ENCODE measurements at regions not wholly inside any gene's neighbourhood (a gene's known extent, or its start where the extent isn't known, plus 50 kb on each side); places are given as distances from the start of the nearest gene placed in this dataset.

- Histone ChIP-seq H3K27ac (ENCODE audit: low read depth in 2 of 2, low read length in 1 of 2) (no peak overlapping the region), H3K36me3 (replicated peaks in 1 of 2; ENCODE audit: control insufficient read depth in 1 of 2, insufficient read depth in 2 of 2, low read length in 1 of 2) (no peaks in the 10 kb centered on the region), H3K4me3 (ENCODE audit: low read depth in 2 of 2, low read length in 1 of 2) (no peak overlapping the region), H3K4me1 (ENCODE audit: control insufficient read depth in 1 of 2, insufficient read depth in 2 of 2, low read depth in 1 of 2, low read length in 1 of 2) (no peaks in the 10 kb centered on the region), H3K9me3 (no peaks in the 10 kb centered on the region), H3K9ac (no peak overlapping the region), H4K20me1 (ENCODE audit: insufficient read depth) (no peaks in the 10 kb centered on the region), H3K4me2 (no peak overlapping the region), H3K9me2 (no peaks in the 10 kb centered on the region), H3K27me3 (ENCODE audit: insufficient read depth) (no peaks in the 10 kb centered on the region), H3K79me2 (ENCODE audit: insufficient read depth) (no peaks in the 10 kb centered on the region), H3F3A (replicated peaks; ENCODE audit: insufficient read depth) (no peaks in the 10 kb centered on the region), H2AFZ (ENCODE audit: low read depth) (no peak overlapping the region)
- no peak for DNase-seq
- CTCF ChIA-PET: interaction anchor here (1.0 kb wide), 1 partner anchor 14 kb away, joined by 3 read pairs; no protein-coding TSS in a partner anchor
- WGBS (ENCODE audit: low lambda C conversion rate): 2% methylated on average over 2 of the region's 2 CpGs
- POLR2A ChIA-PET: no interaction called here
- TF ChIP-seq RXRA (IDR thresholded peaks at IDR 0.05; ENCODE audit: borderline replicate concordance, low read depth) (no peak), ELF1 (IDR thresholded peaks at IDR 0.05) (no peak), CTCF (IDR thresholded peaks at IDR 0.05) (no peak)
Measured at GRCh38 chr5:30659417-30659816, 534.1 kb upstream of the CDH6 start.

DNA sequence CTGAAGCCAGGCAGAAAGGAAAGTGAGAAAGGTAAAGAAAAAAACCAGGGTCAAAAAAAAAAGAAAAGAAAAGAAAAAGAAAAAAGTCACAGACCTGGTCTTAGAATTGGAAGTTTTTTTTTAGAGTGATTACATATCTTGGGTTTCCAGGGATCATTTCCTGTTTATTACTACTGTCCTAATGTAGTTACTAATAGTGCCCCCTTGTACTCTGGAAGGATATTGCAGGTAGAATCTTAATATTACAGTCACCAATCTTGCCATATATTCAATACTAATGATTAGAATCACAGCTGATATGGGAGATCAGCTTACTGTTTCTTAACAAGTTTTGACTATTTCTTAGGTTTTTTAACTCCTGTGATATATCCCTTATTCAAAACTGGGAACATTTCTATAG is 543.2 kb upstream of the CDH6 start:
- Histone ChIP-seq H3K4me3 (ENCODE audit: low read depth in 2 of 2, low read length in 1 of 2) (no peak overlapping the region), H2AFZ (ENCODE audit: low read depth) (no peak overlapping the region), H3K9me2 (no peaks in the 10 kb centered on the region), H3K4me2 (no peak overlapping the region), H3K79me2 (ENCODE audit: insufficient read depth) (no peaks in the 10 kb centered on the region), H3K27ac (ENCODE audit: low read depth in 2 of 2, low read length in 1 of 2) (no peak overlapping the region), H3K9ac (no peak overlapping the region), H3K4me1 (ENCODE audit: control insufficient read depth in 1 of 2, insufficient read depth in 2 of 2, low read depth in 1 of 2, low read length in 1 of 2) (no peaks in the 10 kb centered on the region), H3K27me3 (ENCODE audit: insufficient read depth) (no peaks in the 10 kb centered on the region), H4K20me1 (ENCODE audit: insufficient read depth) (no peaks in the 10 kb centered on the region), H3K9me3 (0 out of 2 replicates have a peak, but pooled peaks cover 3% of the 10 kb centered on the region), H3F3A (replicated peaks; ENCODE audit: insufficient read depth) (no peaks in the 10 kb centered on the region), H3K36me3 (replicated peaks in 1 of 2; ENCODE audit: control insufficient read depth in 1 of 2, insufficient read depth in 2 of 2, low read length in 1 of 2) (no peaks in the 10 kb centered on the region)
- no peak for DNase-seq
- ChIA-PET CTCF (no interaction called here), POLR2A (no interaction called here)
- TF ChIP-seq CTCF (IDR thresholded peaks at IDR 0.05): peak; percentile 30; the same call in 1 of the 2 replicates
- no peak for TF ChIP-seq TEAD4 (IDR thresholded peaks at IDR 0.05; ENCODE audit: borderline replicate concordance, insufficient read depth)
- no peak for TF ChIP-seq JUND (IDR thresholded peaks at IDR 0.05)
- no peak for TF ChIP-seq NFIC (IDR thresholded peaks at IDR 0.05; ENCODE audit: borderline replicate concordance)
- TF ChIP-seq FOXJ3 (CRISPR knock-in tag; IDR thresholded peaks at IDR 0.05): no peak

DNA sequence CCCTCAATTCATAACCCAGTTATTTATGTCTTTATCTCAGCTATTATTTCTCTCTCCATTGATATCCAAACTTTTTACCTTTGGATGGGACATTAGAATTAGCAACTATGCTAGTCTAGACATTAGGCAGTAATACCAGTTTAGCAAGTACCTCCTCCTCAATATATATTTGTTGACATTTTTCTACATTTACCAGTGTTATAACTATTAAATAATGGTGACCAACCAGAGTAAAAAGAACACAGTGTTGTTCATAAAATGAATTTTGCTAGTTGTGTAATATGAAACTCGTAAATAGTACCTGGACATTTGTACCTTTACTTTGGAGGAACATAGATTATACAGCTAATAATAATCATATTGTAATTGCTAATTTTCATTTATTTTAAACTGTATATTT is 554.6 kb upstream of the CDH6 start:
- no peaks in the 10 kb centered on the region for H3K36me3 ChIP-seq (replicated peaks in 1 of 2; ENCODE audit: control insufficient read depth in 1 of 2, insufficient read depth in 2 of 2, low read length in 1 of 2)
- ChIA-PET POLR2A (no interaction called here), CTCF (no interaction called here)
- no peaks in the 10 kb centered on the region for H3F3A ChIP-seq (replicated peaks; ENCODE audit: insufficient read depth)
- no peak overlapping the region for H3K4me3 ChIP-seq (ENCODE audit: low read depth in 2 of 2, low read length in 1 of 2)
- H3K27me3 ChIP-seq (ENCODE audit: insufficient read depth): no peaks in the 10 kb centered on the region
- no peaks in the 10 kb centered on the region for H3K4me1 ChIP-seq (ENCODE audit: control insufficient read depth in 1 of 2, insufficient read depth in 2 of 2, low read depth in 1 of 2, low read length in 1 of 2)
- DNase-seq: no peak
- H3K4me2 ChIP-seq: no peak overlapping the region
- no peak overlapping the region for H3K27ac ChIP-seq (ENCODE audit: low read depth in 2 of 2, low read length in 1 of 2)
- H2AFZ ChIP-seq (ENCODE audit: low read depth): no peak overlapping the region
- no peak for TF ChIP-seq RCOR1 (IDR thresholded peaks at IDR 0.05; ENCODE audit: low read length)
- no peak for TF ChIP-seq NFIC (IDR thresholded peaks at IDR 0.05; ENCODE audit: borderline replicate concordance)
- TF ChIP-seq ZBTB33 (IDR thresholded peaks at IDR 0.05; ENCODE audit: borderline replicate concordance, low read depth): no peak
- no peak for TF ChIP-seq MXI1 (IDR thresholded peaks at IDR 0.05; ENCODE audit: low read depth, low read length)
- no peak for TF ChIP-seq SMC3 (IDR thresholded peaks at IDR 0.05; ENCODE audit: low read depth, low read length)
- TF ChIP-seq GATA2 (CRISPR knock-in tag; IDR thresholded peaks at IDR 0.05): no peak
- TF ChIP-seq RAD21 (IDR thresholded peaks at IDR 0.05; ENCODE audit: low read length): no peak
- TF ChIP-seq CHD2 (IDR thresholded peaks at IDR 0.05; ENCODE audit: low read length, partially characterized antibody): no peak
- no peak for TF ChIP-seq EP300 (IDR thresholded peaks at IDR 0.05; ENCODE audit: borderline replicate concordance in 1 of 2, low read depth in 1 of 2, low read length in 1 of 2)
- no peak for TF ChIP-seq MAX (IDR thresholded peaks at IDR 0.05; ENCODE audit: low read depth)
- TF ChIP-seq FOXJ3 (CRISPR knock-in tag; IDR thresholded peaks at IDR 0.05): no peak
- no peak for TF ChIP-seq TCF12 (IDR thresholded peaks at IDR 0.05)
- TF ChIP-seq FOSL2 (IDR thresholded peaks at IDR 0.05; ENCODE audit: borderline replicate concordance, low read depth): no peak
- TF ChIP-seq GABPA (IDR thresholded peaks at IDR 0.05; ENCODE audit: low read depth): no peak
- no peaks in the 10 kb centered on the region for H3K9me2 ChIP-seq
- H3K9ac ChIP-seq: no peak overlapping the region
- H3K79me2 ChIP-seq (ENCODE audit: insufficient read depth): no peaks in the 10 kb centered on the region
- no peaks in the 10 kb centered on the region for H3K9me3 ChIP-seq
- H4K20me1 ChIP-seq (ENCODE audit: insufficient read depth): no peaks in the 10 kb centered on the region
- WGBS (ENCODE audit: low lambda C conversion rate): 0% methylated on average over 1 of the region's 1 CpG

Data from SK-N-SH (cell line).